Type B pancreatic cell (in vitro differentiated cells): ENCODE measurements at regions not wholly inside any gene's neighbourhood (a gene's known extent, or its start where the extent isn't known, plus 50 kb on each side); places are given as distances from the start of the nearest gene placed in this dataset.
"Not testable (repeated sequence)": the region's sequence is repeated elsewhere in the genome, so short reads cannot be mapped to it uniquely, and the experiment has no call there.

ENCODE experiments used
- DNase-seq: peaks from one replicate; pipeline ENCODE4 v3.0.0; 2021; ENCODE audit warnings: mixed read lengths; ENCODE audit not compliant: unreplicated experiment; ENCODE audit errors: extremely low spot score
- H3K27ac Mint-ChIP-seq: 2 replicates; pipeline ENCODE4 v1.8.0; 2021; ENCODE audit warnings: mild to moderate bottlenecking, mixed read lengths
- H3K27me3 Mint-ChIP-seq: 2 replicates; pipeline ENCODE4 v1.8.0; 2021; ENCODE audit warnings: mixed read lengths
- H3K36me3 Mint-ChIP-seq: 2 replicates; pipeline ENCODE4 v1.8.0; 2021; ENCODE audit warnings: mixed read lengths
- H3K4me1 Mint-ChIP-seq: one replicate; pipeline ENCODE4 v1.8.0; 2021; ENCODE audit warnings: mixed read lengths; ENCODE audit not compliant: unreplicated experiment
- H3K4me3 Mint-ChIP-seq: 2 replicates; pipeline ENCODE4 v1.8.0; 2021; ENCODE audit warnings: mild to moderate bottlenecking, mixed read lengths
- H3K9me3 Mint-ChIP-seq: 2 replicates; pipeline ENCODE4 v1.8.0; 2021; ENCODE audit warnings: mixed read lengths
- CTCF ChIP-seq: fragments of 200-600 bp; sonication (generic); conservative IDR thresholded peaks from 2 replicates; pipeline ENCODE4 v1.5.0; 2021; ENCODE audit warnings: antibody characterized with exemption, mild to moderate bottlenecking

GRCh38 chr3:72065872-72066641 lies 281.1 kb upstream of the PROK2 start:
- H3K9me3 Mint-ChIP-seq = peaks cover 11% of the 10 kb centered on the region
- H3K36me3 Mint-ChIP-seq = no peaks in the 10 kb centered on the region
- no peak overlapping the region for H3K4me3 Mint-ChIP-seq
- H3K27me3 Mint-ChIP-seq = peaks cover 2% of the 10 kb centered on the region
- no peak for TF ChIP-seq CTCF
- H3K27ac Mint-ChIP-seq = no peak overlapping the region
- DNase-seq = no peak
- peaks cover 5% of the 10 kb centered on the region for H3K4me1 Mint-ChIP-seq

- no peak for TF ChIP-seq CTCF
- H3K36me3 Mint-ChIP-seq = no peaks in the 10 kb centered on the region
- no peak for DNase-seq
- peaks cover 2% of the 10 kb centered on the region for H3K27me3 Mint-ChIP-seq
- peaks cover 11% of the 10 kb centered on the region for H3K9me3 Mint-ChIP-seq
- peaks cover 5% of the 10 kb centered on the region for H3K4me1 Mint-ChIP-seq
- H3K4me3 Mint-ChIP-seq = no peak overlapping the region
- H3K27ac Mint-ChIP-seq = no peak overlapping the region
Measured at GRCh38 chr3:72065236-72065635, 280.3 kb upstream of the PROK2 start.

- peaks cover 11% of the 10 kb centered on the region for H3K9me3 Mint-ChIP-seq
- H3K4me3 Mint-ChIP-seq, H3K27ac Mint-ChIP-seq, H3K36me3 Mint-ChIP-seq, H3K27me3 Mint-ChIP-seq, H3K4me1 Mint-ChIP-seq, DNase-seq: not testable (repeated sequence)
Measured at GRCh38 chr3:72064727-72065126, 279.8 kb upstream of the PROK2 start.

GRCh38 chr3:72062017-72062416 lies 277.1 kb upstream of the PROK2 start:
- no peak for DNase-seq
- Mint-ChIP-seq H3K4me1 (peaks cover 10% of the 10 kb centered on the region), H3K4me3 (no peak overlapping the region), H3K9me3 (peaks cover 11% of the 10 kb centered on the region), H3K27ac (no peak overlapping the region), H3K36me3 (no peaks in the 10 kb centered on the region), H3K27me3 (peaks cover 2% of the 10 kb centered on the region)
- no peak for TF ChIP-seq CTCF

- Mint-ChIP-seq H3K36me3 (no peaks in the 10 kb centered on the region), H3K27me3 (peaks cover 2% of the 10 kb centered on the region), H3K9me3 (peaks cover 11% of the 10 kb centered on the region), H3K27ac (no peak overlapping the region), H3K4me3 (no peak overlapping the region), H3K4me1 (peaks cover 10% of the 10 kb centered on the region)
- no peak for DNase-seq
- no peak for TF ChIP-seq CTCF
Measured at GRCh38 chr3:72060447-72061034, 275.6 kb upstream of the PROK2 start.

- H3K36me3 Mint-ChIP-seq = no peaks in the 10 kb centered on the region
- H3K4me1 Mint-ChIP-seq = peaks cover 10% of the 10 kb centered on the region
- H3K4me3 Mint-ChIP-seq = no peak overlapping the region
- TF ChIP-seq CTCF = no peak
- H3K9me3 Mint-ChIP-seq = peaks cover 5% of the 10 kb centered on the region
- H3K27ac Mint-ChIP-seq = no peak overlapping the region
- no peak for DNase-seq
- H3K27me3 Mint-ChIP-seq = peaks cover 2% of the 10 kb centered on the region
Measured at GRCh38 chr3:72058493-72059081, 273.6 kb upstream of the PROK2 start.
